Gastrocnemius medialis (tissue), 4 donors: ENCODE measurements at regions not wholly inside any gene's neighbourhood (a gene's known extent, or its start where the extent isn't known, plus 50 kb on each side); places are given as distances from the start of the nearest gene placed in this dataset.

Source experiments
- POLR2A ChIP-seq, 2 donors: fragments of 450-650 bp; IDR thresholded peaks; one replicate each; pipeline ENCODE4 v1.6.1; 2017; ENCODE audit warnings: antibody characterized with exemption in 2 of 2, mild to moderate bottlenecking in 2 of 2, moderate library complexity in 2 of 2
- TF ChIP-seq, protein P1 (sequence below), 5 experiments: fragments of 450-650 bp in 3 of 5; fragments of 200-600 bp in 2 of 5; sonication (generic) in 2 of 5; IDR thresholded peaks in 4 of 5; conservative IDR thresholded peaks in 1 of 5; 1 replicate in 4 of 5; 2 replicates in 1 of 5; pipeline ENCODE4 v1.5.1; 2016 to 2019; ENCODE audit warnings: antibody characterized with exemption in 5 of 5, mild to moderate bottlenecking in 3 of 5, moderate library complexity in 3 of 5

DNA sequence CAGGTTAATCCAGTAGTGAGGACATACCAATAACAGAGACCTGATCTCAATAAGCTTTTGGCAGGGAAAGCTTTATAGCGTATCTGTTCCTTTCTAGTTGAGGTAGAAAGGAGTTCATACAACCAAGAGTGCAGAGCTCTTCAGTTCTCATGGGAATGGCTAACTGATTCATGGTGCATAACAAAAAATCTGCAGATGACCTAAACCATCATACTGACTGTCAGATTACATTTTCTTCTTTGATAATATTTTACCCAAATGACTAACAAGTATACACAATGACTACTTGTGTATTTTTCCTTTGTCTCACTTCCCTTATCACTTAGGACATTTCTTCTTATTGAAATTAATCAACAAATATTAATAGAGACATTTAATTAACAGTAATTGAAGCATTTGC is 140.0 kb upstream of the SERTAD2 start:
- no peak for TF ChIP-seq POLR2A (IDR thresholded peaks at IDR 0.05)
- TF ChIP-seq, protein P1, sequence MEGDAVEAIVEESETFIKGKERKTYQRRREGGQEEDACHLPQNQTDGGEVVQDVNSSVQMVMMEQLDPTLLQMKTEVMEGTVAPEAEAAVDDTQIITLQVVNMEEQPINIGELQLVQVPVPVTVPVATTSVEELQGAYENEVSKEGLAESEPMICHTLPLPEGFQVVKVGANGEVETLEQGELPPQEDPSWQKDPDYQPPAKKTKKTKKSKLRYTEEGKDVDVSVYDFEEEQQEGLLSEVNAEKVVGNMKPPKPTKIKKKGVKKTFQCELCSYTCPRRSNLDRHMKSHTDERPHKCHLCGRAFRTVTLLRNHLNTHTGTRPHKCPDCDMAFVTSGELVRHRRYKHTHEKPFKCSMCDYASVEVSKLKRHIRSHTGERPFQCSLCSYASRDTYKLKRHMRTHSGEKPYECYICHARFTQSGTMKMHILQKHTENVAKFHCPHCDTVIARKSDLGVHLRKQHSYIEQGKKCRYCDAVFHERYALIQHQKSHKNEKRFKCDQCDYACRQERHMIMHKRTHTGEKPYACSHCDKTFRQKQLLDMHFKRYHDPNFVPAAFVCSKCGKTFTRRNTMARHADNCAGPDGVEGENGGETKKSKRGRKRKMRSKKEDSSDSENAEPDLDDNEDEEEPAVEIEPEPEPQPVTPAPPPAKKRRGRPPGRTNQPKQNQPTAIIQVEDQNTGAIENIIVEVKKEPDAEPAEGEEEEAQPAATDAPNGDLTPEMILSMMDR (IDR thresholded peaks at IDR 0.05 in 4 of 5, conservative IDR thresholded peaks at IDR 0.05 in 1 of 5): no peak
